HUDEP-2 (cell line): ENCODE measurements at regions not wholly inside any gene's neighbourhood (a gene's known extent, or its start where the extent isn't known, plus 50 kb on each side); places are given as distances from the start of the nearest gene placed in this dataset.

Experiments used
- DNase-seq, 76 experiments: peaks; one replicate each; lab custom pipeline; 2025; ENCODE audit not compliant: unreplicated experiment in 76 of 76; lab: John Stamatoyannopoulos, UW

GRCh38 chr18:68035774-68036522 lies 519.4 kb upstream of the DSEL start:
- DNase-seq: no peak

DNA sequence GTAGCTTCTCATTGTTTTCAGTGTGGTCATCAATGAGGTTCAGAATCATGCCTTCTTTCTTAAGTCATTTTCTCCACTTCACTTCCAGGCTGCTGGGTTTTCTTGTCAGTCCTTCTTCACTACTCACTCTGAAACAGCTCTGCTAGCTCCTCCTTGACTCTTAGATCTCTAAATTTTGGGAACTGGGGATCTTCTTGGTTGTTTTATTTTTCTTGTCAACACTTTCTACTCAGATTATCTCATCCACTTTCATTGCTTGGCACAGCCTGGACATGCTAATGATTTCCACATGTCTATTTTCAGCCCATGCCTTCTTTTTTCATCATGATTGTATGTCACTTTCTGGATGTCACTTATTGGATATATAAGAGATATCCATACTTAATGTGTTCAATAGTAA lies 517.8 kb upstream of the DSEL start:
- DNase-seq: no peak

DNA sequence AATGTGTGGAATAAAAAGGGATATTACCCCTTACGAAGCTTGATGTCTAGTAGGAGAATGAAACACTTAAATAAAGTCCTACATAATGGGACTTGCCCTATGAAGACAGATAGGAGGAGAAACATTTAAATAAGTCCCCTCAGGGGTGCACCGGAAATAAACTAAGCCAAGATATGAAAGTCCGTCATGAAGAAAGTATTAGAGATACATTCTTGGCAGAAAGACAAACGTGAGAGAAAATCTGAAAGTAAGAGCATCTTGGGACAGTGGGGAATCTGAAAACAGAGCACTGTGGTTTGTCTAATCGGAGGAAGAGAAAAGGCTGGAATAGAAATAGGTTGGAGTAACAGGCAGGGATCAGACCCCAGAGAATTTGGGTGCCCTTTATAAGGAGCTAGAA lies 516.9 kb upstream of the DSEL start:
- no peak for DNase-seq

- no peak for DNase-seq
These were observed 508.2 kb upstream of the DSEL start for GRCh38 chr18:68024716-68025115.

DNA sequence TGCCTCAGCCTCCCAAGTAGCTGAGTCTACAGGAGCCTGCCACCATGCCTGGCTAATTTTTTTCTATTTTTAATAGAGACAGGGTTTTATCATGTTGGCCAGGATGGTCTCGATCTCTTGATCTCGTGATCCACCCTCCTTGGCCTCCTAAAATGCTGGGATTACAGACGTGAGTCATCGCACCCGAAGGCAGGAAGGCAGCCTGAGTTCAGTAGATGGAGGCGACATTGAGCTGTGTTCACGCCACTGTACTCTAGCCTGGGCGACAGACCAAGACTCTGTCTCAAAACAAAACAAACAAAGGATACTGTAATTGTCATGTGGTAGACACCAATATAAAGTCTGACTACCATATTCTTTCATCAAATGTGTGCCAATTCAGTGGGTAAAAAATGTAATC lies 500.9 kb upstream of the DSEL start:
- no peak for DNase-seq

- DNase-seq: no peak
These were observed 481.0 kb upstream of the DSEL start for GRCh38 chr18:67997496-67997895.

DNA sequence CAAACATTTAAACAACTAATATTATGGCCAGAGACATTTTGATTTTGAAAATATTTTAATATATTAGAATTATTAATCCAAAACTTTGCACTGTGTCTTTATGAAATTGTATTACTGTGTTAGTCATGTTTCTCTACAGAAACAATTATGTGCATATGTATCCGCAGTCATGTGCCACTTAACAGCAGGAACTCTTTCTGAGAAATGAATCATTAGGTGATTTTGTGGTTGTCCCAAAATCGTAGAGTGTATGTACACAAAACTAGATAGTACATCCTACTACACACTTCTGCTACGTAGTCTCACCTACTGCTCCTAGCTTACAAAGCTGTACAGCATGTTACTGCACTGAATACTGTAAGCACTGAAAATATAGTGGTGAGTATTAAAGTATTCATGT lies 479.2 kb upstream of the DSEL start:
- no peak for DNase-seq

- DNase-seq: no peak
These were observed 463.7 kb upstream of the DSEL start for GRCh38 chr18:67980241-67980640.

DNA sequence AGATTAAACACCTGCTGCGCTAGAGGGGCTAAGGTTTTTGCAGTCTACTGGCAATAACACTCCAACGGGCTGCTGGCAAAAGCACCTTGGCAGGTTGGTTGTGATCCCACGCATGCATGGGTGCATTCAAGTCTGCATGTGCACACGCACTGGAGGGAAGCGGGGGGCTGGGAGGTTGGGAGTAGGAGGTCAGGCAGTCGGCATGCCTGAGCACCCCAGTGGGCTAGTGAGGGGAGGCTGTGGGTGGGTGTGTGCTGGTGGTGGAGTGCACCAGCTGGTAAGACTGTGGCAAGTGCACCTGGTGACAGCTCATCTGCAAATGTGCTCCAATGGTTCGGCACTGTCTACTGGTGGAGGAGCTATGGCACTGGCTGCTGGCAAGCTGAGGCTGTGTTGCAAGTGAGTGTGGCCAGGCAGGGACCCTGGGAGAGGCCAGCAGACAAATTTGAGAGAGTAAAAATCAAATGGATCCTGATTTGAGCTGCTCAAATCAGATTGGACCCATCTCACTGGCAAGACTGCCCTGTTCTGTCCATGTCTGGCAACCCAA lies 460.6 kb upstream of the DSEL start:
- peak in 1 of 76 experiments; percentile 0 for DNase-seq

GRCh38 chr18:67973916-67974315 lies 457.4 kb upstream of the DSEL start:
- DNase-seq: no peak

- no peak for DNase-seq
These were observed 452.9 kb upstream of the DSEL start for GRCh38 chr18:67969458-67969857.

GRCh38 chr18:67966224-67966623 lies 449.7 kb upstream of the DSEL start:
- no peak for DNase-seq

DNA sequence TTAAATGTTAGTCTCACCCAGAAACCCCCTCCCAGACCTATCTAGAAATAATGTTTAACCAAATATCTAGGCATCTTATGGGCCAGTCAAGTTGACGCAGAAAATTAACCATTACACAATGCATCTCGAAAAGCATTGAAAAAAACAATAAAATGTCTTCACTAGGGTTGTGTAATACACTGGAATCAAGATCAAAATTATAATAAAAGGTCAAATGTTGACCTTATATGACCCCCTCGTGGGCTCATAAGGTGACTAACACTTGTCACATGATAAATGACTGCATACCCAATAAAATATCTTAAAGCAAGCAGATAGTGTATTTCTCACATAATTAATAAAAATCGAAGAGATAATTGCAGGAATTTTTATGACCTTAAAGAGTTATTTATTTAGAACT lies 447.9 kb upstream of the DSEL start:
- DNase-seq: no peak

- no peak for DNase-seq
These were observed 445.4 kb upstream of the DSEL start for GRCh38 chr18:67961701-67962440.

DNA sequence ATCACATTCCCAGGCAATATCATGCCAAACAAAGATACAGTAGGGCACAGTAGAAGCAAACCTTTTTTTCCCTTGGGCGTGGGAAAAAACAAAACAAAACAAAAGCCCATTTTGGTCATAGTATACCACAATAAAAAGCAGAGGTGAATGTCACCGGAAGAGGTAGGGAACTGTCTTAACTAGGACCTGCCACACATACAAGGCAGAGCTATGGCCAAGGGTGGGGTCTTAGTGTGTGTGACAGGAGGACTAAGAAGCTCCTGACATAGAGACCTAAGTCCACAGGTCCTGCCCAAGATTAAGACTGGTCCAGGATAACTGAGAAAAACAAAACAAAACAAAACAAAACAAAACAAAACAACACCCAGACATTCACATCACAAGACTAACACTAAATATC lies 441.2 kb upstream of the DSEL start:
- no peak for DNase-seq

DNA sequence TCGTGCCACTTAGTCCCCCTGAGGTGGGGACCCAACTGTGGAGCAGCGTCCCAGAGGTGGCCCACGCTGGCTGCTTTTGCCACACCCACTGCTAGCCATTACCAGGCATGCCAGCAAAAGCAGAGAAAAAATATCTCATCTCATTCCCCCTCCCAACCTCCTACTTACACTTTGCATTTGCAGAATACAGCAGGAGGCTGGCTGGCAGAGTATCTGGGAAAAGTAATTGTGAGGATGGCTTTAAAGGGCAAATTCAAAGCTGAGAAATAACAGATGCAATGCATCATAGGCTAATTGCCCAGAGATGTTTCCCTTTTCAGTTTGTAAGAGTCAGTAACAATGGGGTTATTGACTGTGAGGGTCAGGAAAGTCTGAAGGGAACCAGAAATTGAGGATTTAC lies 438.1 kb upstream of the DSEL start:
- DNase-seq: no peak

DNA sequence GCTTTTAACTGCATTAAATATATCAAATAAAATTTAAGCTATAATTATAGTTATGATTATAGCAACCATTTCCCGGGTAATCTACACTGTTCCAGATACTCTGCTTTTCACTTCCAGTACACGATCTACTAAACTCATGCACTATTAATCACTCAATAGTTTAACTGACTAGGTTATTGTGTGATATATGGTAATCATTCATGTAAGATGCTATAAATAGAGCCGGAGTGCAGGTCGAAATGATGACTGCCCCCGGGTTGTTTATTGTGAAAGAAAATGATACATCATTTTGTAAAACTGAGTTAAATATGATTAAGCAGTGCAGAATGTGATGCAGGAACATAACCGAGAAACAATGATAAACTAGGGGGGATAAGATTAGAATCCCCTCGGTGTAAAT lies 434.6 kb upstream of the DSEL start:
- DNase-seq: no peak

- DNase-seq: no peak
These were observed 422.1 kb upstream of the DSEL start for GRCh38 chr18:67938660-67939059.

DNA sequence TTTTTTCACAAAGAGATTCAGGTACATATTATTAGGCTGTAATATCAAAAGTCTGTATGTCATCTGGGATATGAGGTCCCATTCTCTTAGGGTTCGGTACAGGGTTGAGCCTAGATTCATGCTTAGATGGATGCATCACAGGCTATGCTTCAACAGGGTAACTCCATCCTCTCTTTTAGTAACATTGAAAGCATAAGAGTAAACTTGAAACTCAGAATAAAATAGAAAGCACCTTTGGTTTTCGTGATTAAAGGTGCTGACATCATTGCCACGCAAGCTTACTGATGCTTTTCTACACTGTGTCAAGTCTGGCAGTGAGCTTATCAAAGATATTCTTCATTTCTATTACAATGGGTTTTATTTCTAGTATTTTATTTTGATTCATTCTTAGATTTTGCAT lies 419.1 kb upstream of the DSEL start:
- DNase-seq: no peak

GRCh38 chr18:67933271-67933670 lies 416.8 kb upstream of the DSEL start:
- no peak for DNase-seq

- DNase-seq: no peak
These were observed 415.8 kb upstream of the DSEL start for GRCh38 chr18:67932271-67932670.
